Kidney (tissue), 13 donors: ENCODE measurements at regions not wholly inside any gene's neighbourhood (a gene's known extent, or its start where the extent isn't known, plus 50 kb on each side); places are given as distances from the start of the nearest gene placed in this dataset.

Experiments used
- DNase-seq, 5 donors: peaks; one replicate each; pipeline ENCODE4 v3.0.0-alpha.2; 2013 to 2020
- FAIRE-seq: peaks from 2 replicates; lab custom pipeline; 2012; peaks lifted over from hg19 to GRCh38; lab: Jason Lieb, UNC
- H3K27ac ChIP-seq, 2 donors: one replicate each; pipeline ENCODE4 v1.7.0; 2013; ENCODE audit warnings: low read depth in 2 of 2, low read length in 2 of 2, inconsistent platforms in 1 of 2
- H3K27me3 ChIP-seq: one replicate; pipeline ENCODE4 v1.7.1; 2013; ENCODE audit warnings: low read length, inconsistent platforms; ENCODE audit not compliant: control insufficient read depth, insufficient read depth
- H3K36me3 ChIP-seq, 3 donors: one replicate each; pipeline versions ENCODE4 v1.7.0 to v1.7.1; 2013; ENCODE audit warnings: low read length in 3 of 3, control low read depth in 1 of 3, inconsistent platforms in 1 of 3; ENCODE audit not compliant: insufficient read depth in 3 of 3, control insufficient read depth in 2 of 3
- H3K4me1 ChIP-seq, 3 donors: one replicate each; pipeline versions ENCODE4 v1.7.0 to v1.7.1; 2013; ENCODE audit warnings: low read length in 3 of 3, inconsistent platforms in 1 of 3, low read depth in 1 of 3; ENCODE audit not compliant: control insufficient read depth in 2 of 3, insufficient read depth in 2 of 3
- H3K4me3 ChIP-seq, 3 donors: one replicate each; pipeline versions ENCODE4 v1.7.0 to v1.8.1; 2013; ENCODE audit warnings: low read length in 3 of 3, control low read depth in 1 of 3, inconsistent platforms in 1 of 3
- H3K9ac ChIP-seq, 3 donors: one replicate each; pipeline versions ENCODE4 v1.7.0 to v1.7.1; 2013; ENCODE audit warnings: low read length in 3 of 3, control low read depth in 1 of 3, inconsistent platforms in 1 of 3
- H3K9me3 ChIP-seq, 3 donors: one replicate each; pipeline versions ENCODE4 v1.7.0 to v1.7.1; 2013; ENCODE audit warnings: low read length in 3 of 3, control low read depth in 1 of 3, inconsistent platforms in 1 of 3; ENCODE audit not compliant: control insufficient read depth in 2 of 3, insufficient read depth in 1 of 3
- intact Hi-C: fragments of 100-400 bp; cut with DNase I; formaldehyde crosslinking; loops from one replicate; pipeline ENCODE4 v1.11.1; 2022
- TF ChIP-seq, protein P1 (sequence below): IDR thresholded peaks from 3 replicates; pipeline ENCODE4 v1.5.1; 2012; ENCODE audit warnings: mild to moderate bottlenecking, moderate library complexity, borderline replicate concordance; ENCODE audit not compliant: insufficient read depth; ENCODE audit errors: extremely low read depth
- donor health status: control.
- donor health status: control.
- donor health status: control.
- donor health status: control.
- donor health status: control.
- donor health status: DM: yes; HTN: yes; CAD: no.
- donor health status: Normal renal cell carcinoma (clear cell type).

DNA sequence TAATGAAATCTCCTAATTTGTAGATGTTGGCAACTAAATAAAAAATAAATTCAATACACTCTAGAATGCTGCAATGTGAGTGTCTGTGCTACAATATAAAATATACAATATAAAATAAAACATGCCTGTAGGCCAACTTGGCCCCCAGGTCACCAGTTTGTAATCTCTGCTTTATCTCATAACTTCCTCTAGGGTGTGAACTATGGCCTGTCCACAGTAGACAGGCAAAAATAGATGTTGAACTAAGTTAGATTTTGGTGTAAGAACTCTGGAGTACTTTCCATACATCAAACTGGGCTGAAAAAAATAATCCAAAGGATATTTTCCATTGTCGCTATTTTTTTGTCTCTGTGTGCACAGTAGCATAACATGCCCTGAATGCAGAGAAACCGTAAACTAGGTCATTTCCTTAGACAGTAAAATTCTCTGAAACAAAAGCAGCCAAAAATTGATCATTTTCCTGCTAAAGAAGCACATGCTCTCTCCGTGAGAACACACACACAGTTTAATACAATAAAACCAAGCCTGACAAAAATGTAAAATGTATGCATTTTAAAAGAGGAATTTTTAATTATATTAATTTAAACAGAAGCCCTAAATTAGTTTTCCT lies 98.5 kb upstream of the ZFP64 start:
- DNase-seq (no peak), FAIRE-seq (no peak)
- no peaks in the 10 kb centered on the region for H3K36me3 ChIP-seq
- H3K4me1 ChIP-seq = no peaks in the 10 kb centered on the region
- H3K9me3 ChIP-seq = peaks cover 0 to 6% (median 0%) of the 10 kb centered on the region in 3 donors
- H3K9ac ChIP-seq = no peak overlapping the region
- intact Hi-C loops = no loop called here
- no peaks in the 10 kb centered on the region for H3K27me3 ChIP-seq
- TF ChIP-seq, protein P1, sequence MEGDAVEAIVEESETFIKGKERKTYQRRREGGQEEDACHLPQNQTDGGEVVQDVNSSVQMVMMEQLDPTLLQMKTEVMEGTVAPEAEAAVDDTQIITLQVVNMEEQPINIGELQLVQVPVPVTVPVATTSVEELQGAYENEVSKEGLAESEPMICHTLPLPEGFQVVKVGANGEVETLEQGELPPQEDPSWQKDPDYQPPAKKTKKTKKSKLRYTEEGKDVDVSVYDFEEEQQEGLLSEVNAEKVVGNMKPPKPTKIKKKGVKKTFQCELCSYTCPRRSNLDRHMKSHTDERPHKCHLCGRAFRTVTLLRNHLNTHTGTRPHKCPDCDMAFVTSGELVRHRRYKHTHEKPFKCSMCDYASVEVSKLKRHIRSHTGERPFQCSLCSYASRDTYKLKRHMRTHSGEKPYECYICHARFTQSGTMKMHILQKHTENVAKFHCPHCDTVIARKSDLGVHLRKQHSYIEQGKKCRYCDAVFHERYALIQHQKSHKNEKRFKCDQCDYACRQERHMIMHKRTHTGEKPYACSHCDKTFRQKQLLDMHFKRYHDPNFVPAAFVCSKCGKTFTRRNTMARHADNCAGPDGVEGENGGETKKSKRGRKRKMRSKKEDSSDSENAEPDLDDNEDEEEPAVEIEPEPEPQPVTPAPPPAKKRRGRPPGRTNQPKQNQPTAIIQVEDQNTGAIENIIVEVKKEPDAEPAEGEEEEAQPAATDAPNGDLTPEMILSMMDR = no peak
- H3K27ac ChIP-seq = no peak overlapping the region
- H3K4me3 ChIP-seq = no peak overlapping the region

DNA sequence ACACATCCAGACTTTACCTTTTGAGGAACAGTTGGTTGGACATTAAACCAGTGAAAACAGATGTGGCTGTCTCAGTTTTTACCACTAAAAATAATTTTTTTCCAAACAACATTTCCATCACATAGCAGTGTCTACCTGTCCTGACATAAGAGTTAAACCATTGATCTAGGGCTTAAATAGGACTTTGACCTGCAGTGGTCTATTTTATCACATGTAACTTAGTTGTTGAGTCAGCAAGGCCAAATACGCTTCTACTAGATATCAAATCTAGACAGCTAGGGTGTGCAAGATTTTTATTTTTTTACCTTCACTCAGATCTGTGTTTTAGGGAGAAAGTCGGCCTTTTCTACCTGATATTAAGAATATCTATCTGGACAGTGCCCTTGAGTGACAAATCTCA lies 88.8 kb upstream of the ZFP64 start:
- Histone ChIP-seq H3K27me3 (no peaks in the 10 kb centered on the region), H3K9me3 (no peaks in the 10 kb centered on the region), H3K36me3 (no peaks in the 10 kb centered on the region), H3K4me1 (peaks cover 0 to 6% (median 0%) of the 10 kb centered on the region in 3 donors), H3K4me3 (no peak overlapping the region), H3K9ac (no peak overlapping the region), H3K27ac (no peak overlapping the region)
- DNase-seq (no peak), FAIRE-seq (no peak)
- intact Hi-C loops = no loop called here
- TF ChIP-seq, protein P1 = no peak

DNA sequence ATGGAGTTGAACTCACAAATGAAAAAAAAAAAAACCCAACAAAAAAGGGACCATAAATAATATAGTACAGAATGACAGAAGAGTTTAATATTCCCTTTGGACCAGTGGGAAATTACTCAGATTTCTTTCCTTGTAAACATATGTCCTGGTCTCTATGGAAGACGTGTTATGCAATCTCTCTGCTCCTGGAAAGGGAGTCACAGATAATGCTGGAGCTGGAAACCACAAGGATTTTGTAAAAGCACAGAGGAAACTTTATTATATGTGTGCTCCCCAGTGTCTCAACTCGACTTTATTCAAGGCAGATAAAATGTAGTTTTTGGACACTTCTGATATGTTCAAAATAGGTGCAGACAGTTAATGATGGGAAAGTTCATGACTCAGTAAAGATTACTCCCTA lies 88.1 kb upstream of the ZFP64 start:
- intact Hi-C loops = no loop called here
- H3K36me3 ChIP-seq = no peaks in the 10 kb centered on the region
- FAIRE-seq (no peak), DNase-seq (no peak)
- H3K4me3 ChIP-seq = no peak overlapping the region
- no peaks in the 10 kb centered on the region for H3K27me3 ChIP-seq
- no peak overlapping the region for H3K9ac ChIP-seq
- H3K27ac ChIP-seq = no peak overlapping the region
- TF ChIP-seq, protein P1 = no peak
- no peaks in the 10 kb centered on the region for H3K9me3 ChIP-seq
- H3K4me1 ChIP-seq = peaks cover 0 to 6% (median 0%) of the 10 kb centered on the region in 3 donors
